ENCODE measurements at regions not wholly inside any gene's neighbourhood (a gene's known extent, or its start where the extent isn't known, plus 50 kb on each side); places are given as distances from the start of the nearest gene placed in this dataset.

GRCh38 chr12:23001487-23001886 is 376.5 kb downstream of the ETNK1 start:
- TF ChIP-seq EZH2 (IDR thresholded peaks at IDR 0.05; ENCODE audit: borderline replicate concordance, control insufficient read depth, low read depth, low read length) (no peak), HDAC2 (IDR thresholded peaks at IDR 0.05) (no peak), ATF2 (IDR thresholded peaks at IDR 0.05; ENCODE audit: low read length) (no peak), NFYB (IDR thresholded peaks at IDR 0.05; ENCODE audit: insufficient read depth, low read depth, low read length) (no peak), ZNF274 (IDR thresholded peaks at IDR 0.05; ENCODE audit: insufficient read depth, insufficient read length) (no peak), RBBP5 (conservative IDR thresholded peaks at IDR 0.05) (no peak), NRF1 (conservative IDR thresholded peaks at IDR 0.05; ENCODE audit: low read depth, low read length) (no peak), CHD2 (IDR thresholded peaks at IDR 0.05; ENCODE audit: borderline replicate concordance, low read depth, low read length) (no peak)
- TF ChIP-seq, protein P1, sequence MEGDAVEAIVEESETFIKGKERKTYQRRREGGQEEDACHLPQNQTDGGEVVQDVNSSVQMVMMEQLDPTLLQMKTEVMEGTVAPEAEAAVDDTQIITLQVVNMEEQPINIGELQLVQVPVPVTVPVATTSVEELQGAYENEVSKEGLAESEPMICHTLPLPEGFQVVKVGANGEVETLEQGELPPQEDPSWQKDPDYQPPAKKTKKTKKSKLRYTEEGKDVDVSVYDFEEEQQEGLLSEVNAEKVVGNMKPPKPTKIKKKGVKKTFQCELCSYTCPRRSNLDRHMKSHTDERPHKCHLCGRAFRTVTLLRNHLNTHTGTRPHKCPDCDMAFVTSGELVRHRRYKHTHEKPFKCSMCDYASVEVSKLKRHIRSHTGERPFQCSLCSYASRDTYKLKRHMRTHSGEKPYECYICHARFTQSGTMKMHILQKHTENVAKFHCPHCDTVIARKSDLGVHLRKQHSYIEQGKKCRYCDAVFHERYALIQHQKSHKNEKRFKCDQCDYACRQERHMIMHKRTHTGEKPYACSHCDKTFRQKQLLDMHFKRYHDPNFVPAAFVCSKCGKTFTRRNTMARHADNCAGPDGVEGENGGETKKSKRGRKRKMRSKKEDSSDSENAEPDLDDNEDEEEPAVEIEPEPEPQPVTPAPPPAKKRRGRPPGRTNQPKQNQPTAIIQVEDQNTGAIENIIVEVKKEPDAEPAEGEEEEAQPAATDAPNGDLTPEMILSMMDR (IDR thresholded peaks at IDR 0.05 in 2 of 3, conservative IDR thresholded peaks at IDR 0.05 in 1 of 3; ENCODE audit: control insufficient read depth in 2 of 3, extremely low read depth in 1 of 3, insufficient read depth in 1 of 3, low read depth in 3 of 3, low read length in 3 of 3) = no peak
